ENCODE measurements at regions not wholly inside any gene's neighbourhood (a gene's known extent, or its start where the extent isn't known, plus 50 kb on each side); places are given as distances from the start of the nearest gene placed in this dataset.

DNA sequence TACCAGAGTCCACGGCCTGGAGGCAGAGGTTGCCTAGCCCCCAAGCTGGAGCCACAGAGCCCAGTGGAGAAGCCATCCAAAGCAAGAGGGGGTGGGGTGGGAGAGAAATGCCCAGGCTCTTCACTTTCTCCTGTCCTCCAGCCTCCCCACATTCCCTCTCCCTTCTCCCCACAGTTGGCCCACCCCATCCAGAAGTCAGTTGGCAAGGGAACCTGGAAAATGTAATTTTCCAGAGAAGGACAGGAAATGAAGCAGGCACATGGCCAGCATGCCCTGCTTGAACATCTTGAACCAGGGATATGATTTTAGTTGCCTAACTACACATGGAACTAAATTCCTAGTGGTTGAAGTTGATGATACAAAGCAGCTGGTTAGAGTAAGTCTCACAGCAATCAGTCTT is 73.3 kb upstream of the IRX6 start (continued):
- TF ChIP-seq, protein P1, sequence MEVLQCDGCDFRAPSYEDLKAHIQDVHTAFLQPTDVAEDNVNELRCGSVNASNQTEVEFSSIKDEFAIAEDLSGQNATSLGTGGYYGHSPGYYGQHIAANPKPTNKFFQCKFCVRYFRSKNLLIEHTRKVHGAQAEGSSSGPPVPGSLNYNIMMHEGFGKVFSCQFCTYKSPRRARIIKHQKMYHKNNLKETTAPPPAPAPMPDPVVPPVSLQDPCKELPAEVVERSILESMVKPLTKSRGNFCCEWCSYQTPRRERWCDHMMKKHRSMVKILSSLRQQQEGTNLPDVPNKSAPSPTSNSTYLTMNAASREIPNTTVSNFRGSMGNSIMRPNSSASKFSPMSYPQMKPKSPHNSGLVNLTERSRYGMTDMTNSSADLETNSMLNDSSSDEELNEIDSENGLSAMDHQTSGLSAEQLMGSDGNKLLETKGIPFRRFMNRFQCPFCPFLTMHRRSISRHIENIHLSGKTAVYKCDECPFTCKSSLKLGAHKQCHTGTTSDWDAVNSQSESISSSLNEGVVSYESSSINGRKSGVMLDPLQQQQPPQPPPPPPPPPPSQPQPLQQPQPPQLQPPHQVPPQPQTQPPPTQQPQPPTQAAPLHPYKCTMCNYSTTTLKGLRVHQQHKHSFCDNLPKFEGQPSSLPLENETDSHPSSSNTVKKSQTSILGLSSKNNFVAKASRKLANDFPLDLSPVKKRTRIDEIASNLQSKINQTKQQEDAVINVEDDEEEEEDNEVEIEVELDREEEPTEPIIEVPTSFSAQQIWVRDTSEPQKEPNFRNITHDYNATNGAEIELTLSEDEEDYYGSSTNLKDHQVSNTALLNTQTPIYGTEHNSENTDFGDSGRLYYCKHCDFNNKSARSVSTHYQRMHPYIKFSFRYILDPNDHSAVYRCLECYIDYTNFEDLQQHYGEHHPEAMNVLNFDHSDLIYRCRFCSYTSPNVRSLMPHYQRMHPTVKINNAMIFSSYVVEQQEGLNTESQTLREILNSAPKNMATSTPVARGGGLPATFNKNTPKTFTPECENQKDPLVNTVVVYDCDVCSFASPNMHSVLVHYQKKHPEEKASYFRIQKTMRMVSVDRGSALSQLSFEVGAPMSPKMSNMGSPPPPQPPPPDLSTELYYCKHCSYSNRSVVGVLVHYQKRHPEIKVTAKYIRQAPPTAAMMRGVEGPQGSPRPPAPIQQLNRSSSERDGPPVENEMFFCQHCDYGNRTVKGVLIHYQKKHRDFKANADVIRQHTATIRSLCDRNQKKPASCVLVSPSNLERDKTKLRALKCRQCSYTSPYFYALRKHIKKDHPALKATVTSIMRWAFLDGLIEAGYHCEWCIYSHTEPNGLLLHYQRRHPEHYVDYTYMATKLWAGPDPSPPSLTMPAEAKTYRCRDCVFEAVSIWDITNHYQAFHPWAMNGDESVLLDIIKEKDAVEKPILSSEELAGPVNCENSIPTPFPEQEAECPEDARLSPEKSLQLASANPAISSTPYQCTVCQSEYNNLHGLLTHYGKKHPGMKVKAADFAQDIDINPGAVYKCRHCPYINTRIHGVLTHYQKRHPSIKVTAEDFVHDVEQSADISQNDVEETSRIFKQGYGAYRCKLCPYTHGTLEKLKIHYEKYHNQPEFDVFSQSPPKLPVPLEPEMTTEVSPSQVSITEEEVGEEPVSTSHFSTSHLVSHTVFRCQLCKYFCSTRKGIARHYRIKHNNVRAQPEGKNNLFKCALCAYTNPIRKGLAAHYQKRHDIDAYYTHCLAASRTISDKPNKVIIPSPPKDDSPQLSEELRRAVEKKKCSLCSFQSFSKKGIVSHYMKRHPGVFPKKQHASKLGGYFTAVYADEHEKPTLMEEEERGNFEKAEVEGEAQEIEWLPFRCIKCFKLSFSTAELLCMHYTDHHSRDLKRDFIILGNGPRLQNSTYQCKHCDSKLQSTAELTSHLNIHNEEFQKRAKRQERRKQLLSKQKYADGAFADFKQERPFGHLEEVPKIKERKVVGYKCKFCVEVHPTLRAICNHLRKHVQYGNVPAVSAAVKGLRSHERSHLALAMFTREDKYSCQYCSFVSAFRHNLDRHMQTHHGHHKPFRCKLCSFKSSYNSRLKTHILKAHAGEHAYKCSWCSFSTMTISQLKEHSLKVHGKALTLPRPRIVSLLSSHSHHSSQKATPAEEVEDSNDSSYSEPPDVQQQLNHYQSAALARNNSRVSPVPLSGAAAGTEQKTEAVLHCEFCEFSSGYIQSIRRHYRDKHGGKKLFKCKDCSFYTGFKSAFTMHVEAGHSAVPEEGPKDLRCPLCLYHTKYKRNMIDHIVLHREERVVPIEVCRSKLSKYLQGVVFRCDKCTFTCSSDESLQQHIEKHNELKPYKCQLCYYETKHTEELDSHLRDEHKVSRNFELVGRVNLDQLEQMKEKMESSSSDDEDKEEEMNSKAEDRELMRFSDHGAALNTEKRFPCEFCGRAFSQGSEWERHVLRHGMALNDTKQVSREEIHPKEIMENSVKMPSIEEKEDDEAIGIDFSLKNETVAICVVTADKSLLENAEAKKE (CRISPR knock-in tag; IDR thresholded peaks at IDR 0.05) = no peak
- TF ChIP-seq, protein P2, sequence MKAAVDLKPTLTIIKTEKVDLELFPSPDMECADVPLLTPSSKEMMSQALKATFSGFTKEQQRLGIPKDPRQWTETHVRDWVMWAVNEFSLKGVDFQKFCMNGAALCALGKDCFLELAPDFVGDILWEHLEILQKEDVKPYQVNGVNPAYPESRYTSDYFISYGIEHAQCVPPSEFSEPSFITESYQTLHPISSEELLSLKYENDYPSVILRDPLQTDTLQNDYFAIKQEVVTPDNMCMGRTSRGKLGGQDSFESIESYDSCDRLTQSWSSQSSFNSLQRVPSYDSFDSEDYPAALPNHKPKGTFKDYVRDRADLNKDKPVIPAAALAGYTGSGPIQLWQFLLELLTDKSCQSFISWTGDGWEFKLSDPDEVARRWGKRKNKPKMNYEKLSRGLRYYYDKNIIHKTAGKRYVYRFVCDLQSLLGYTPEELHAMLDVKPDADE (IDR thresholded peaks at IDR 0.05) = no peak

DNA sequence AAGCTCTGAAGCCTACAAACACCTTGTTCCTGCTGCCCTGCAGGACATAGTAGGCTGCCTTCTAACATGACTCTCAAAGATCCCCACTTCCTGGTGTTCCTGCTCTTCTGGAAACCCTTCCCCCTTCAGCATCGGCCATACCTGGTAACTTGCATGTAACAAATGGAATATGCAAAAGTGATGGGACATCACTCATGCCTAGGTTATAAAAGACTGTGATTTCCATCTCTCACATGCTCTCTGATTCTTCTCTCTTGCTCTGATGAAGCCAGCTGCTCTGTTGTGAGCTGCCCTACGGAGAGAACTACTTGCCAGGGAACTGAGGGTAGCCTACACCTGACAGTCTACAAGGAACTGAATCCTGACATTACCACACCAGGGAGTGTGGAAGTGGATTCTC is 72.9 kb upstream of the IRX6 start:
- DNase-seq (ENCODE audit: low spot score) (no peak), ATAC-seq (no peak)
- Histone ChIP-seq H3F3A (replicated peaks; ENCODE audit: low read depth) (no peaks in the 10 kb centered on the region), H3K4me3 (no peak overlapping the region), H3K4me1 (ENCODE audit: insufficient read depth) (peaks cover 12% of the 10 kb centered on the region; the same call in 1 of the 2 replicates), H3K9me2 (ENCODE audit: insufficient read depth) (0 out of 2 replicates have a peak, but pooled peaks cover 5% of the 10 kb centered on the region), H3K79me2 (replicated peaks; ENCODE audit: insufficient read depth) (no peaks in the 10 kb centered on the region), H2AFZ (no peak overlapping the region), H3K4me2 (no peak overlapping the region), H3K27ac (ENCODE audit: low read depth) (no peak overlapping the region), H3K27me3 (ENCODE audit: insufficient read depth) (no peaks in the 10 kb centered on the region), H3K36me3 (ENCODE audit: insufficient read depth) (no peaks in the 10 kb centered on the region), H4K20me1 (replicated peaks; ENCODE audit: insufficient read depth) (no peaks in the 10 kb centered on the region)
- Mint-ChIP-seq H3K27me3 (ENCODE audit: insufficient read depth, low read depth, poor library complexity) (peaks cover 4% of the 10 kb centered on the region), H3K27ac (no peak overlapping the region), H3K9me3 (no peaks in the 10 kb centered on the region; the same call in 1 of the 3 replicates), H3K36me3 (ENCODE audit: low read depth) (no peaks in the 10 kb centered on the region; the same call in 2 of the 3 replicates), H3K4me3 (no peak overlapping the region), H3K4me1 (peaks cover 14% of the 10 kb centered on the region; the same call in 2 of the 3 replicates)
- TF ChIP-seq, protein P3, sequence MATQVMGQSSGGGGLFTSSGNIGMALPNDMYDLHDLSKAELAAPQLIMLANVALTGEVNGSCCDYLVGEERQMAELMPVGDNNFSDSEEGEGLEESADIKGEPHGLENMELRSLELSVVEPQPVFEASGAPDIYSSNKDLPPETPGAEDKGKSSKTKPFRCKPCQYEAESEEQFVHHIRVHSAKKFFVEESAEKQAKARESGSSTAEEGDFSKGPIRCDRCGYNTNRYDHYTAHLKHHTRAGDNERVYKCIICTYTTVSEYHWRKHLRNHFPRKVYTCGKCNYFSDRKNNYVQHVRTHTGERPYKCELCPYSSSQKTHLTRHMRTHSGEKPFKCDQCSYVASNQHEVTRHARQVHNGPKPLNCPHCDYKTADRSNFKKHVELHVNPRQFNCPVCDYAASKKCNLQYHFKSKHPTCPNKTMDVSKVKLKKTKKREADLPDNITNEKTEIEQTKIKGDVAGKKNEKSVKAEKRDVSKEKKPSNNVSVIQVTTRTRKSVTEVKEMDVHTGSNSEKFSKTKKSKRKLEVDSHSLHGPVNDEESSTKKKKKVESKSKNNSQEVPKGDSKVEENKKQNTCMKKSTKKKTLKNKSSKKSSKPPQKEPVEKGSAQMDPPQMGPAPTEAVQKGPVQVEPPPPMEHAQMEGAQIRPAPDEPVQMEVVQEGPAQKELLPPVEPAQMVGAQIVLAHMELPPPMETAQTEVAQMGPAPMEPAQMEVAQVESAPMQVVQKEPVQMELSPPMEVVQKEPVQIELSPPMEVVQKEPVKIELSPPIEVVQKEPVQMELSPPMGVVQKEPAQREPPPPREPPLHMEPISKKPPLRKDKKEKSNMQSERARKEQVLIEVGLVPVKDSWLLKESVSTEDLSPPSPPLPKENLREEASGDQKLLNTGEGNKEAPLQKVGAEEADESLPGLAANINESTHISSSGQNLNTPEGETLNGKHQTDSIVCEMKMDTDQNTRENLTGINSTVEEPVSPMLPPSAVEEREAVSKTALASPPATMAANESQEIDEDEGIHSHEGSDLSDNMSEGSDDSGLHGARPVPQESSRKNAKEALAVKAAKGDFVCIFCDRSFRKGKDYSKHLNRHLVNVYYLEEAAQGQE (IDR thresholded peaks at IDR 0.05; ENCODE audit: unreplicated experiment) = no peak
- TF ChIP-seq, protein P1 (CRISPR knock-in tag; IDR thresholded peaks at IDR 0.05) = no peak
- no peak for TF ChIP-seq EZH2phosphoT487 (IDR thresholded peaks at IDR 0.05; ENCODE audit: unreplicated experiment)
